Endothelial cell of umbilical vein (primary cell): ENCODE measurements at regions not wholly inside any gene's neighbourhood (a gene's known extent, or its start where the extent isn't known, plus 50 kb on each side); places are given as distances from the start of the nearest gene placed in this dataset.

Experiments
- BruUV-seq: library from RNA; stranded (reverse); fragments of 400-500 nt; replicated peaks from 2 replicates; lab custom pipeline; 2021; lab: Mats Ljungman, UMichigan
- CTCF ChIA-PET: fragments of 300-600, 350-600 bp; sonication (Branson Sonifier 250); formaldehyde crosslinking; loops from one replicate; lab custom pipeline; 2021; ENCODE audit warnings: antibody characterized with exemption, inconsistent platforms; lab: Charles Lee
- POLR2A ChIA-PET: fragments of 300-600, 350-600 bp; sonication (Branson Sonifier 250); formaldehyde crosslinking; loops from one replicate; lab custom pipeline; 2021; ENCODE audit warnings: antibody characterized with exemption, inconsistent platforms; lab: Charles Lee
- DNase-seq: peaks from one replicate; pipeline ENCODE4 v3.0.0-alpha.2; 2011; ENCODE audit warnings: low read depth, low spot score
- FAIRE-seq: peaks from 2 replicates; lab custom pipeline; 2011; peaks lifted over from hg19 to GRCh38; lab: Jason Lieb, UNC
- H2AFZ ChIP-seq: 2 replicates; pipeline ENCODE4 v1.6.0; 2012; ENCODE audit warnings: low read depth, low read length, control low read depth, inconsistent platforms
- H3K27ac ChIP-seq: 2 replicates; pipeline ENCODE4 v1.5.1; 2011; ENCODE audit warnings: low read depth, mild to moderate bottlenecking, control low read depth, low read length, moderate library complexity; ENCODE audit not compliant: insufficient read depth
- H3K27me3 ChIP-seq, 2 experiments: 2 replicates each; pipeline versions ENCODE4 v1.6.0 to v1.6.1; 2011; ENCODE audit warnings: low read length in 2 of 2, mixed read lengths in 1 of 2; ENCODE audit not compliant: control insufficient read depth in 2 of 2, insufficient read depth in 2 of 2
- H3K36me3 ChIP-seq, 2 experiments: 2 replicates in 1 of 2; 3 replicates in 1 of 2; pipeline ENCODE4 v1.5.1; 2011; ENCODE audit warnings: low read length in 2 of 2, mild to moderate bottlenecking in 1 of 2, moderate library complexity in 1 of 2; ENCODE audit not compliant: control insufficient read depth in 2 of 2, insufficient read depth in 2 of 2; ENCODE audit errors: extremely low read depth in 1 of 2
- H3K4me1 ChIP-seq: 3 replicates; pipeline ENCODE4 v1.5.1; 2011; ENCODE audit warnings: mild to moderate bottlenecking, low read length; ENCODE audit not compliant: control insufficient read depth, insufficient read depth; ENCODE audit errors: extremely low read depth
- H3K4me2 ChIP-seq: 2 replicates; pipeline ENCODE4 v1.6.1; 2011; ENCODE audit warnings: low read length, control low read depth, mixed read lengths; ENCODE audit not compliant: insufficient read depth
- H3K4me3 ChIP-seq, 3 experiments: fragments of 200-600 bp in 1 of 3; sonication (generic), shearing (Covaris generic) in 1 of 3; replicated peaks in 1 of 3; 2 replicates each; pipeline ENCODE4 v1.5.1; 2011 to 2016; ENCODE audit warnings: control low read depth in 3 of 3, low read length in 3 of 3, mild to moderate bottlenecking in 2 of 3, inconsistent platforms in 1 of 3, low read depth in 1 of 3, moderate library complexity in 1 of 3; ENCODE audit not compliant: insufficient read depth in 1 of 3
- H3K79me2 ChIP-seq: 2 replicates; pipeline ENCODE4 v1.6.0; 2012; ENCODE audit warnings: low read length, inconsistent platforms; ENCODE audit not compliant: control insufficient read depth, insufficient read depth
- H3K9ac ChIP-seq: replicated peaks from 2 replicates; pipeline ENCODE3; 2011; ENCODE audit warnings: low read length, control low read depth; ENCODE audit not compliant: insufficient read depth; ENCODE audit errors: extremely low read depth
- H3K9me1 ChIP-seq: replicated peaks from 3 replicates; pipeline ENCODE4 v1.6.0; 2011; ENCODE audit warnings: mild to moderate bottlenecking, low read length; ENCODE audit not compliant: control insufficient read depth, insufficient read depth; ENCODE audit errors: extremely low read depth
- H3K9me3 ChIP-seq: replicated peaks from 2 replicates; pipeline ENCODE4 v1.5.1; 2012; ENCODE audit warnings: low read length, inconsistent platforms; ENCODE audit not compliant: control insufficient read depth, insufficient read depth
- H4K20me1 ChIP-seq: replicated peaks from 2 replicates; pipeline ENCODE3; 2011; ENCODE audit warnings: mild to moderate bottlenecking, low read length; ENCODE audit not compliant: control insufficient read depth, insufficient read depth; ENCODE audit errors: extremely low read depth
- EZH2 ChIP-seq: IDR thresholded peaks from 2 replicates; pipeline ENCODE4 v1.6.1; 2012; ENCODE audit warnings: borderline replicate concordance, low read depth, mild to moderate bottlenecking, moderate library complexity, low read length, inconsistent platforms; ENCODE audit not compliant: severe bottlenecking
- FOS ChIP-seq: IDR thresholded peaks from 2 replicates; pipeline ENCODE4 v1.6.1; 2011; ENCODE audit warnings: mild to moderate bottlenecking, low read length, moderate library complexity, borderline replicate concordance; ENCODE audit not compliant: insufficient read depth
- GATA2 ChIP-seq: IDR thresholded peaks from 2 replicates; pipeline ENCODE4 v1.7.0; 2011; ENCODE audit warnings: low read depth, mild to moderate bottlenecking, moderate library complexity, mixed read lengths, low read length; ENCODE audit not compliant: insufficient read length, insufficient read depth
- JUN ChIP-seq: IDR thresholded peaks from 2 replicates; pipeline ENCODE4 v1.6.1; 2011; ENCODE audit warnings: borderline replicate concordance, low read depth; ENCODE audit not compliant: insufficient read length, insufficient read depth
- MYC ChIP-seq: IDR thresholded peaks from one replicate; pipeline ENCODE4 v1.6.1; 2011; ENCODE audit warnings: mild to moderate bottlenecking, low read depth, low read length
- POLR2A ChIP-seq: IDR thresholded peaks from 2 replicates; pipeline ENCODE4 v1.6.1; 2012; ENCODE audit warnings: low read depth, mild to moderate bottlenecking, control low read depth, low read length
- POLR2AphosphoS5 ChIP-seq: IDR thresholded peaks from 2 replicates; pipeline ENCODE4 v1.6.1; 2012; ENCODE audit warnings: low read depth, mild to moderate bottlenecking, control low read depth, low read length, moderate library complexity; ENCODE audit not compliant: insufficient read depth
- dilution Hi-C: fragments of 300-500 bp; cut with MboI; formaldehyde crosslinking; loops from one replicate; pipeline ENCODE4 v1.15.0; 2019; ENCODE audit warnings: low sequenced_read_pairs; ENCODE audit not compliant: extremely low pct_ligation_motif_present
- intact Hi-C: fragments of 100-400 bp; cut with micrococcal nuclease; formaldehyde crosslinking; loops from one replicate; pipeline ENCODE4 v1.10.0; 2022
- TF ChIP-seq, protein P1 (sequence below): IDR thresholded peaks from 2 replicates; pipeline ENCODE4 v1.6.1; 2011; ENCODE audit not compliant: insufficient read depth, insufficient read length
- TF ChIP-seq, protein P2 (sequence below), 2 donors: IDR thresholded peaks; 1 replicate in 1 of 2; 2 replicates in 1 of 2; pipeline ENCODE4 v1.5.1; 2011; ENCODE audit warnings: low read length in 2 of 2, mild to moderate bottlenecking in 2 of 2, moderate library complexity in 2 of 2, control low read depth in 1 of 2, inconsistent platforms in 1 of 2, low read depth in 1 of 2; ENCODE audit not compliant: insufficient read depth in 1 of 2; ENCODE audit errors: extremely low read depth in 1 of 2

- dilution Hi-C loops (no loop called here), intact Hi-C loops (no loop called here)
- no peak overlapping the region for H3K27ac ChIP-seq
- H3K4me1 ChIP-seq = no peaks in the 10 kb centered on the region
- H3K4me3 ChIP-seq = no peak overlapping the region
- no peaks in the 10 kb centered on the region for H4K20me1 ChIP-seq
- no peaks in the 10 kb centered on the region for H3K36me3 ChIP-seq
- H3K9me1 ChIP-seq = no peaks in the 10 kb centered on the region
- no peak overlapping the region for H3K9ac ChIP-seq
- no peak overlapping the region for H3K4me2 ChIP-seq
- FAIRE-seq = no peak
- TF ChIP-seq POLR2AphosphoS5 (no peak), FOS (no peak), JUN (no peak), MYC (no peak), POLR2A (no peak), GATA2 (no peak), EZH2 (no peak)
- TF ChIP-seq, protein P1, sequence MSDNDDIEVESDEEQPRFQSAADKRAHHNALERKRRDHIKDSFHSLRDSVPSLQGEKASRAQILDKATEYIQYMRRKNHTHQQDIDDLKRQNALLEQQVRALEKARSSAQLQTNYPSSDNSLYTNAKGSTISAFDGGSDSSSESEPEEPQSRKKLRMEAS = no peak
- TF ChIP-seq, protein P2, sequence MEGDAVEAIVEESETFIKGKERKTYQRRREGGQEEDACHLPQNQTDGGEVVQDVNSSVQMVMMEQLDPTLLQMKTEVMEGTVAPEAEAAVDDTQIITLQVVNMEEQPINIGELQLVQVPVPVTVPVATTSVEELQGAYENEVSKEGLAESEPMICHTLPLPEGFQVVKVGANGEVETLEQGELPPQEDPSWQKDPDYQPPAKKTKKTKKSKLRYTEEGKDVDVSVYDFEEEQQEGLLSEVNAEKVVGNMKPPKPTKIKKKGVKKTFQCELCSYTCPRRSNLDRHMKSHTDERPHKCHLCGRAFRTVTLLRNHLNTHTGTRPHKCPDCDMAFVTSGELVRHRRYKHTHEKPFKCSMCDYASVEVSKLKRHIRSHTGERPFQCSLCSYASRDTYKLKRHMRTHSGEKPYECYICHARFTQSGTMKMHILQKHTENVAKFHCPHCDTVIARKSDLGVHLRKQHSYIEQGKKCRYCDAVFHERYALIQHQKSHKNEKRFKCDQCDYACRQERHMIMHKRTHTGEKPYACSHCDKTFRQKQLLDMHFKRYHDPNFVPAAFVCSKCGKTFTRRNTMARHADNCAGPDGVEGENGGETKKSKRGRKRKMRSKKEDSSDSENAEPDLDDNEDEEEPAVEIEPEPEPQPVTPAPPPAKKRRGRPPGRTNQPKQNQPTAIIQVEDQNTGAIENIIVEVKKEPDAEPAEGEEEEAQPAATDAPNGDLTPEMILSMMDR (IDR thresholded peaks at IDR 0.05; ENCODE audit: extremely low read depth in 1 of 2, insufficient read depth in 1 of 2, low read depth in 1 of 2, low read length in 2 of 2) = no peak
- H2AFZ ChIP-seq = no peak overlapping the region
- BruUV-seq = no TSS peak
- H3K27me3 ChIP-seq = no peaks in the 10 kb centered on the region
- H3K9me3 ChIP-seq = peaks cover 9% of the 10 kb centered on the region
- DNase-seq = no peak
- CTCF ChIA-PET = no interaction called here
- POLR2A ChIA-PET = no interaction called here
- H3K79me2 ChIP-seq = no peaks in the 10 kb centered on the region
Observed at GRCh38 chr10:130777507-130778165, 533.9 kb downstream of the TCERG1L start.
